MM.1S (cell line): ENCODE measurements at regions not wholly inside any gene's neighbourhood (a gene's known extent, or its start where the extent isn't known, plus 50 kb on each side); places are given as distances from the start of the nearest gene placed in this dataset.

Experiments
- DNase-seq: peaks from one replicate; pipeline ENCODE4 v3.0.0-alpha.2; 2015
- H2AFZ ChIP-seq: fragments of 300-600 bp; sonication (generic); 2 replicates; pipeline ENCODE4 v1.6.0; 2016; ENCODE audit warnings: antibody characterized with exemption, low read length
- H3F3A ChIP-seq: fragments of 300-600 bp; sonication (generic); 2 replicates; pipeline ENCODE4 v1.6.1; 2016; ENCODE audit warnings: mild to moderate bottlenecking, antibody characterized with exemption, low read length, moderate library complexity, mixed read lengths; ENCODE audit not compliant: insufficient read depth
- H3K27ac ChIP-seq: fragments of 300-600 bp; sonication (generic); 2 replicates; pipeline ENCODE4 v1.5.1; 2016; ENCODE audit warnings: mild to moderate bottlenecking, low read length
- H3K27me3 ChIP-seq: fragments of 300-600 bp; sonication (generic); replicated peaks from 2 replicates; pipeline ENCODE4 v1.6.0; 2016; ENCODE audit warnings: low read length; ENCODE audit not compliant: insufficient read depth
- H3K36me3 ChIP-seq: fragments of 300-600 bp; sonication (generic); replicated peaks from 2 replicates; pipeline ENCODE4 v1.6.1; 2016; ENCODE audit warnings: mild to moderate bottlenecking, low read length, mixed read lengths; ENCODE audit not compliant: insufficient read depth
- H3K4me1 ChIP-seq: fragments of 300-600 bp; sonication (generic); 2 replicates; pipeline ENCODE4 v1.6.1; 2016; ENCODE audit warnings: low read length, mixed read lengths
- H3K4me2 ChIP-seq: fragments of 300-600 bp; sonication (generic); 2 replicates; pipeline ENCODE4 v1.6.0; 2016; ENCODE audit warnings: low read depth, low read length
- H3K4me3 ChIP-seq: fragments of 300-600 bp; sonication (generic); 2 replicates; pipeline ENCODE4 v1.5.1; 2016; ENCODE audit warnings: low read length, mixed read lengths
- H3K79me2 ChIP-seq: fragments of 300-600 bp; sonication (generic); 2 replicates; pipeline ENCODE4 v1.6.1; 2016; ENCODE audit warnings: mixed run types, low read length, mixed read lengths
- H3K9ac ChIP-seq: fragments of 300-600 bp; sonication (generic); 2 replicates; pipeline ENCODE4 v1.6.1; 2016; ENCODE audit warnings: low read length, mixed read lengths
- H3K9me2 ChIP-seq: fragments of 300-600 bp; sonication (generic); replicated peaks from 2 replicates; pipeline ENCODE4 v1.6.1; 2016; ENCODE audit warnings: mild to moderate bottlenecking, low read length, mixed read lengths; ENCODE audit not compliant: insufficient read depth
- H3K9me3 ChIP-seq: fragments of 300-600 bp; sonication (generic); replicated peaks from 2 replicates; pipeline ENCODE4 v1.6.1; 2016; ENCODE audit warnings: mild to moderate bottlenecking, low read length, mixed read lengths; ENCODE audit not compliant: insufficient read depth
- H4K20me1 ChIP-seq: fragments of 300-600 bp; sonication (generic); 2 replicates; pipeline ENCODE4 v1.6.1; 2016; ENCODE audit warnings: mild to moderate bottlenecking, low read length, moderate library complexity, mixed read lengths; ENCODE audit not compliant: insufficient read depth
- EZH2 ChIP-seq: fragments of 300-600 bp; sonication (generic); optimal IDR thresholded peaks from 2 replicates; pipeline ENCODE3; 2017; ENCODE audit warnings: low read depth, mild to moderate bottlenecking, antibody characterized with exemption, low read length, mixed read lengths
- EZH2phosphoT487 ChIP-seq: fragments of 300-600 bp; sonication (generic); IDR thresholded peaks from 2 replicates; pipeline ENCODE4 v1.6.1; 2018; ENCODE audit warnings: antibody characterized with exemption, low read length
- TF ChIP-seq, protein P1 (sequence below): fragments of 300-600 bp; sonication (generic); IDR thresholded peaks from 2 replicates; pipeline ENCODE4 v1.5.1; 2016; ENCODE audit warnings: antibody characterized with exemption, low read length, mixed read lengths

- H3K4me3 ChIP-seq, result no peak overlapping the region
- no peaks in the 10 kb centered on the region for H3F3A ChIP-seq
- H4K20me1 ChIP-seq, result no peaks in the 10 kb centered on the region
- TF ChIP-seq EZH2 (no peak), EZH2phosphoT487 (no peak)
- TF ChIP-seq, protein P1, sequence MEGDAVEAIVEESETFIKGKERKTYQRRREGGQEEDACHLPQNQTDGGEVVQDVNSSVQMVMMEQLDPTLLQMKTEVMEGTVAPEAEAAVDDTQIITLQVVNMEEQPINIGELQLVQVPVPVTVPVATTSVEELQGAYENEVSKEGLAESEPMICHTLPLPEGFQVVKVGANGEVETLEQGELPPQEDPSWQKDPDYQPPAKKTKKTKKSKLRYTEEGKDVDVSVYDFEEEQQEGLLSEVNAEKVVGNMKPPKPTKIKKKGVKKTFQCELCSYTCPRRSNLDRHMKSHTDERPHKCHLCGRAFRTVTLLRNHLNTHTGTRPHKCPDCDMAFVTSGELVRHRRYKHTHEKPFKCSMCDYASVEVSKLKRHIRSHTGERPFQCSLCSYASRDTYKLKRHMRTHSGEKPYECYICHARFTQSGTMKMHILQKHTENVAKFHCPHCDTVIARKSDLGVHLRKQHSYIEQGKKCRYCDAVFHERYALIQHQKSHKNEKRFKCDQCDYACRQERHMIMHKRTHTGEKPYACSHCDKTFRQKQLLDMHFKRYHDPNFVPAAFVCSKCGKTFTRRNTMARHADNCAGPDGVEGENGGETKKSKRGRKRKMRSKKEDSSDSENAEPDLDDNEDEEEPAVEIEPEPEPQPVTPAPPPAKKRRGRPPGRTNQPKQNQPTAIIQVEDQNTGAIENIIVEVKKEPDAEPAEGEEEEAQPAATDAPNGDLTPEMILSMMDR, result no peak
- no peak overlapping the region for H3K27ac ChIP-seq
- H3K4me2 ChIP-seq, result no peak overlapping the region
- H2AFZ ChIP-seq, result no peak overlapping the region
- H3K4me1 ChIP-seq, result no peaks in the 10 kb centered on the region
- H3K79me2 ChIP-seq, result no peaks in the 10 kb centered on the region
- DNase-seq, result no peak
- H3K36me3 ChIP-seq, result no peaks in the 10 kb centered on the region
- H3K27me3 ChIP-seq, result peaks cover 96% of the 10 kb centered on the region
- H3K9me2 ChIP-seq, result no peaks in the 10 kb centered on the region
- no peaks in the 10 kb centered on the region for H3K9me3 ChIP-seq
- no peak overlapping the region for H3K9ac ChIP-seq
Measured at GRCh38 chr20:57918551-57918950, 208.7 kb upstream of the PMEPA1 start.

DNA sequence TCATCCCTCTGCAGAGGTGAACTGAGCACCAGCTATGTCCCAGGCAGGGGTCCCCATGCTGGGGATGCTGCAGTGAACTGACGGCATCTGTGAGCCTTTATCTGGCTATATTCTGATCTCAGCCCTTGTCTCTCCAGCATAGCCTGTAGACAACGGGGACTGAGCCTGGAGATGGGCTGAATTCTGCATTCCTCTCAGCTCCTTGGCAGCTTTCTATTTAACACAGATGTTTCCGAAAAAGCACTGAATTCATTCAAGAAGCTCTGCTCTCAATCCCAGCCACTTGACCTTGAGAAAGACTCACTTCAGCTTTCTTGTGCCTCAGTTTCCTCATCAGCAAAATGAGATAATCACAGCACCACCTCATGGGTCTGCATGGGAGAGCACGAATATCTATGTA, 204.4 kb upstream of the PMEPA1 start:
- H3K4me1 ChIP-seq, result no peaks in the 10 kb centered on the region
- H3K9me2 ChIP-seq, result no peaks in the 10 kb centered on the region
- H3K36me3 ChIP-seq, result no peaks in the 10 kb centered on the region
- no peak overlapping the region for H3K27ac ChIP-seq
- no peak overlapping the region for H3K9ac ChIP-seq
- H3K27me3 ChIP-seq, result peaks cover 96% of the 10 kb centered on the region
- H3K4me2 ChIP-seq, result no peak overlapping the region
- no peaks in the 10 kb centered on the region for H3K9me3 ChIP-seq
- no peak overlapping the region for H2AFZ ChIP-seq
- DNase-seq, result no peak
- TF ChIP-seq EZH2phosphoT487 (no peak), EZH2 (no peak)
- TF ChIP-seq, protein P1, result no peak
- H3K79me2 ChIP-seq, result no peaks in the 10 kb centered on the region
- H4K20me1 ChIP-seq, result no peaks in the 10 kb centered on the region
- H3F3A ChIP-seq, result no peaks in the 10 kb centered on the region
- H3K4me3 ChIP-seq, result no peak overlapping the region

- no peaks in the 10 kb centered on the region for H3K9me3 ChIP-seq
- no peaks in the 10 kb centered on the region for H3K4me1 ChIP-seq
- no peaks in the 10 kb centered on the region for H4K20me1 ChIP-seq
- no peak for DNase-seq
- peaks cover 96% of the 10 kb centered on the region for H3K27me3 ChIP-seq
- no peaks in the 10 kb centered on the region for H3K36me3 ChIP-seq
- H3K4me2 ChIP-seq, result no peak overlapping the region
- no peaks in the 10 kb centered on the region for H3F3A ChIP-seq
- H3K9me2 ChIP-seq, result no peaks in the 10 kb centered on the region
- no peak overlapping the region for H3K27ac ChIP-seq
- no peak overlapping the region for H3K9ac ChIP-seq
- no peak overlapping the region for H3K4me3 ChIP-seq
- no peaks in the 10 kb centered on the region for H3K79me2 ChIP-seq
- H2AFZ ChIP-seq, result no peak overlapping the region
- TF ChIP-seq, protein P1, result no peak
- TF ChIP-seq EZH2phosphoT487 (no peak), EZH2 (no peak)
Measured at GRCh38 chr20:57913156-57913930, 203.5 kb upstream of the PMEPA1 start.
